ENCODE measurements at regions not wholly inside any gene's neighbourhood (a gene's known extent, or its start where the extent isn't known, plus 50 kb on each side); places are given as distances from the start of the nearest gene placed in this dataset.

DNA sequence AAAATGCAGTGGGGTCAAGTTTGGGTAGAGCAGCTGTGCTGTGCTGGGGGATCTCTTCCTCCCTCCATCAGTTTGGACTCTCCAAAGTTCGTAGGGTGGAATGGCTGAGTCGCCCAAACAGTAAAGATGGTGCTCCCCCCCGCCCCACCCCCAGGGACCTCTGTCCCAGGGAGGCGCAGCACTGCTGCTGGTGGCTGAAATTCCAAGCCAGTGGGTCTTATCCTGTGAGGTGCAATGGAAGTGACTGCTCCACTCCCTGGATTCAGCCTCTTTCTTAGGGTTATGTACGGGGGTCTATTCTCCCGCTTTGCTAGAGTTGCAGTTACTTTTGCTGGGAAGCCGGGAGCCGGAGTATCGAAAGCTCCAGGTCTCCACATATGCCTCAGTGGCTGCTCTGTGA is 97.5 kb upstream of the CTAGE1 start:
- TF ChIP-seq CTCF (IDR thresholded peaks at IDR 0.05) (no peak), POLR2A (IDR thresholded peaks at IDR 0.05) (no peak)
